PC-9 (cell line): ENCODE measurements at regions not wholly inside any gene's neighbourhood (a gene's known extent, or its start where the extent isn't known, plus 50 kb on each side); places are given as distances from the start of the nearest gene placed in this dataset.

Experiments
- EZH2 ChIP-seq: fragments of 200-600 bp; sonication (generic); IDR thresholded peaks from 2 replicates; pipeline ENCODE4 v1.8.0; 2017; ENCODE audit warnings: antibody characterized with exemption, low read depth
- TF ChIP-seq, protein P1 (sequence below): fragments of 200-600 bp; sonication (generic); conservative IDR thresholded peaks from 2 replicates; pipeline ENCODE4 v1.6.1; 2017; ENCODE audit warnings: mixed run types, antibody characterized with exemption, mild to moderate bottlenecking, moderate library complexity

DNA sequence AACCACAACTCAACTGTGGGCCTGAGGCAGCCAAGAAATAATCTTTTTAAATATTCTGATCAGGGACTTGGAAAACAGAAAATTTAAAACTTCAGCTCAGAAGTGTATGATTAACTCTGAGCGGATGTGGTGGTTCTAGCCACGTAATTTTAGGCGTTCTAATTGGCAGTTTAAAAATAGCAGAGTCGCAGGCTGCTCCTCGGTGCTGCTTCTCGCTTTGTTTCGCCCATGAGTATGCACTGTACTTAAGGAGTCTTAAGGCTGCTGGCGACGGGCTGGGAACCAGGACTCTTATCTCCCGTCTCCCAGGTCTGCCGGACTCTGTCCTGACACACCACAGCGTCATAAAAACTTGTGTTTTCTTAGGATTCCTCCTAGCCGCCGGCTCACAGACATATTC, 113.4 kb upstream of the PELI2 start:
- TF ChIP-seq, protein P1, sequence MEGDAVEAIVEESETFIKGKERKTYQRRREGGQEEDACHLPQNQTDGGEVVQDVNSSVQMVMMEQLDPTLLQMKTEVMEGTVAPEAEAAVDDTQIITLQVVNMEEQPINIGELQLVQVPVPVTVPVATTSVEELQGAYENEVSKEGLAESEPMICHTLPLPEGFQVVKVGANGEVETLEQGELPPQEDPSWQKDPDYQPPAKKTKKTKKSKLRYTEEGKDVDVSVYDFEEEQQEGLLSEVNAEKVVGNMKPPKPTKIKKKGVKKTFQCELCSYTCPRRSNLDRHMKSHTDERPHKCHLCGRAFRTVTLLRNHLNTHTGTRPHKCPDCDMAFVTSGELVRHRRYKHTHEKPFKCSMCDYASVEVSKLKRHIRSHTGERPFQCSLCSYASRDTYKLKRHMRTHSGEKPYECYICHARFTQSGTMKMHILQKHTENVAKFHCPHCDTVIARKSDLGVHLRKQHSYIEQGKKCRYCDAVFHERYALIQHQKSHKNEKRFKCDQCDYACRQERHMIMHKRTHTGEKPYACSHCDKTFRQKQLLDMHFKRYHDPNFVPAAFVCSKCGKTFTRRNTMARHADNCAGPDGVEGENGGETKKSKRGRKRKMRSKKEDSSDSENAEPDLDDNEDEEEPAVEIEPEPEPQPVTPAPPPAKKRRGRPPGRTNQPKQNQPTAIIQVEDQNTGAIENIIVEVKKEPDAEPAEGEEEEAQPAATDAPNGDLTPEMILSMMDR: no peak
- TF ChIP-seq EZH2: no peak
